DND-41 (cell line): ENCODE measurements at regions not wholly inside any gene's neighbourhood (a gene's known extent, or its start where the extent isn't known, plus 50 kb on each side); places are given as distances from the start of the nearest gene placed in this dataset.

Experiments
- EZH2 ChIP-seq: IDR thresholded peaks from 3 replicates; pipeline ENCODE4 v1.6.1; 2012; ENCODE audit warnings: borderline replicate concordance, low read depth, mild to moderate bottlenecking, moderate library complexity, low read length, inconsistent platforms; ENCODE audit not compliant: severe bottlenecking
- TF ChIP-seq, protein P1 (sequence below): IDR thresholded peaks from 2 replicates; pipeline ENCODE4 v1.5.1; 2012; ENCODE audit warnings: borderline replicate concordance, low read length, moderate library complexity, mild to moderate bottlenecking; ENCODE audit not compliant: poor library complexity, severe bottlenecking; ENCODE audit errors: extremely low read depth

DNA sequence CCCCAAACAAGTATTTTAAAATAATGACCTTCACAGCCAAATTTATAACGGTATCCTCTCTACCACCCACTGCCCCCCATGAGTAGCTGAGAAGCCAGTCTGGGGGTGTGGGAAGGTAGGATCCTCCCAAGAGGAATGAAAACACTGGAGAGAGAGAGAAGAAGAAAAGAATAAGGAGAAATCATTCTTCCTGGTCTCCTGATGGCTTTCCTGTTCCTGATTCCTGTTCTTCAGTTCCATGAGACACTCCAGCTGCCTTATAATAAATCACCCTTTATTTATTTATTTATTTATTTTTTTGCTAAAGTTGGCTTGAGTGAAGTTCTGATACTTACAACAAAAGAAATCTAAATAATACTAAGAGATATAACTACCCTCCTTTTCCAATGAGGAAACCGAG is 56.4 kb upstream of the FAM20A start:
- TF ChIP-seq, protein P1, sequence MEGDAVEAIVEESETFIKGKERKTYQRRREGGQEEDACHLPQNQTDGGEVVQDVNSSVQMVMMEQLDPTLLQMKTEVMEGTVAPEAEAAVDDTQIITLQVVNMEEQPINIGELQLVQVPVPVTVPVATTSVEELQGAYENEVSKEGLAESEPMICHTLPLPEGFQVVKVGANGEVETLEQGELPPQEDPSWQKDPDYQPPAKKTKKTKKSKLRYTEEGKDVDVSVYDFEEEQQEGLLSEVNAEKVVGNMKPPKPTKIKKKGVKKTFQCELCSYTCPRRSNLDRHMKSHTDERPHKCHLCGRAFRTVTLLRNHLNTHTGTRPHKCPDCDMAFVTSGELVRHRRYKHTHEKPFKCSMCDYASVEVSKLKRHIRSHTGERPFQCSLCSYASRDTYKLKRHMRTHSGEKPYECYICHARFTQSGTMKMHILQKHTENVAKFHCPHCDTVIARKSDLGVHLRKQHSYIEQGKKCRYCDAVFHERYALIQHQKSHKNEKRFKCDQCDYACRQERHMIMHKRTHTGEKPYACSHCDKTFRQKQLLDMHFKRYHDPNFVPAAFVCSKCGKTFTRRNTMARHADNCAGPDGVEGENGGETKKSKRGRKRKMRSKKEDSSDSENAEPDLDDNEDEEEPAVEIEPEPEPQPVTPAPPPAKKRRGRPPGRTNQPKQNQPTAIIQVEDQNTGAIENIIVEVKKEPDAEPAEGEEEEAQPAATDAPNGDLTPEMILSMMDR = no peak
- no peak for TF ChIP-seq EZH2
